H9 (cell line): ENCODE measurements at regions not wholly inside any gene's neighbourhood (a gene's known extent, or its start where the extent isn't known, plus 50 kb on each side); places are given as distances from the start of the nearest gene placed in this dataset.

Experiments used
- DNase-seq: peaks from one replicate; pipeline ENCODE4 v3.0.0-alpha.2; 2017
- H2AFZ ChIP-seq: one replicate; pipeline ENCODE4 v1.6.1; 2013; ENCODE audit warnings: mild to moderate bottlenecking, low read length, control low read depth, moderate library complexity
- H2AK5ac ChIP-seq: 2 replicates; pipeline ENCODE4 v1.6.1; 2013; ENCODE audit warnings: low read length, control low read depth, mixed read lengths; ENCODE audit not compliant: insufficient read length
- H2BK120ac ChIP-seq: one replicate; pipeline ENCODE4 v1.6.1; 2013; ENCODE audit warnings: low read depth, mild to moderate bottlenecking, low read length, control low read depth, inconsistent platforms; ENCODE audit not compliant: poor library complexity, severe bottlenecking
- H2BK12ac ChIP-seq: 2 replicates; pipeline ENCODE4 v1.6.1; 2013; ENCODE audit warnings: low read length, control low read depth, mixed read lengths, low read depth; ENCODE audit not compliant: insufficient read length
- H2BK15ac ChIP-seq: 2 replicates; pipeline ENCODE4 v1.6.1; 2013; ENCODE audit warnings: low read depth, low read length, control low read depth
- H2BK20ac ChIP-seq: one replicate; pipeline ENCODE4 v1.6.1; 2013; ENCODE audit warnings: low read depth, mild to moderate bottlenecking, low read length, control low read depth, inconsistent platforms; ENCODE audit not compliant: poor library complexity, severe bottlenecking
- H2BK5ac ChIP-seq: 2 replicates; pipeline ENCODE4 v1.6.1; 2013; ENCODE audit warnings: low read length, control low read depth, mixed read lengths; ENCODE audit not compliant: insufficient read length
- H3K14ac ChIP-seq: 2 replicates; pipeline ENCODE4 v1.6.1; 2013; ENCODE audit warnings: low read length, control low read depth; ENCODE audit not compliant: insufficient read depth
- H3K18ac ChIP-seq: 2 replicates; pipeline ENCODE4 v1.6.1; 2013; ENCODE audit warnings: low read depth, mild to moderate bottlenecking, mixed read lengths, low read length, control low read depth; ENCODE audit not compliant: insufficient read length
- H3K23ac ChIP-seq: 2 replicates; pipeline ENCODE4 v1.6.1; 2013; ENCODE audit warnings: low read length, control low read depth, mixed read lengths, low read depth; ENCODE audit not compliant: insufficient read length
- H3K23me2 ChIP-seq: 2 replicates; pipeline ENCODE4 v1.6.1; 2013; ENCODE audit warnings: low read depth, mild to moderate bottlenecking, mixed read lengths, low read length, control low read depth; ENCODE audit not compliant: insufficient read length, poor library complexity, severe bottlenecking
- H3K27ac ChIP-seq: 2 replicates; pipeline ENCODE4 v1.5.1; 2013; ENCODE audit warnings: low read length, control low read depth, mixed read lengths, low read depth; ENCODE audit not compliant: insufficient read length
- H3K27me3 ChIP-seq: 2 replicates; pipeline ENCODE4 v1.6.1; 2013; ENCODE audit warnings: low read length, control low read depth, inconsistent platforms; ENCODE audit not compliant: insufficient read depth
- H3K4ac ChIP-seq: 2 replicates; pipeline ENCODE4 v1.6.1; 2013; ENCODE audit warnings: low read depth, mild to moderate bottlenecking, control low read depth, inconsistent platforms, low read length, moderate library complexity
- H3K4me1 ChIP-seq: 2 replicates; pipeline ENCODE4 v1.6.1; 2013; ENCODE audit warnings: low read length, control low read depth, inconsistent platforms; ENCODE audit not compliant: insufficient read depth
- H3K4me2 ChIP-seq: 2 replicates; pipeline ENCODE4 v1.6.1; 2013; ENCODE audit warnings: low read length, control low read depth, mixed read lengths; ENCODE audit not compliant: insufficient read length, insufficient read depth
- H3K56ac ChIP-seq: 2 replicates; pipeline ENCODE4 v1.6.1; 2013; ENCODE audit warnings: low read depth, mild to moderate bottlenecking, mixed read lengths, low read length, control low read depth; ENCODE audit not compliant: insufficient read length
- H3K79me1 ChIP-seq: 2 replicates; pipeline ENCODE4 v1.6.1; 2013; ENCODE audit warnings: low read depth, mild to moderate bottlenecking, moderate library complexity, low read length, control low read depth, inconsistent platforms; ENCODE audit not compliant: insufficient read depth, poor library complexity, severe bottlenecking
- H3K79me2 ChIP-seq: 2 replicates; pipeline ENCODE4 v1.6.1; 2013; ENCODE audit warnings: low read length, control low read depth, inconsistent platforms; ENCODE audit not compliant: insufficient read depth
- H3K9ac ChIP-seq: 2 replicates; pipeline ENCODE4 v1.6.1; 2013; ENCODE audit warnings: low read length, control low read depth, mixed read lengths; ENCODE audit not compliant: insufficient read length; ENCODE audit errors: extremely low read depth
- H3K9me3 ChIP-seq: one replicate; pipeline ENCODE4 v1.6.1; 2013; ENCODE audit warnings: low read depth, low read length, inconsistent platforms; ENCODE audit not compliant: control insufficient read depth
- H3T11ph ChIP-seq: one replicate; pipeline ENCODE4 v1.6.1; 2013; ENCODE audit warnings: mild to moderate bottlenecking, low read length, control low read depth, inconsistent platforms
- H4K20me1 ChIP-seq: one replicate; pipeline ENCODE4 v1.6.1; 2013; ENCODE audit not compliant: control insufficient read depth, insufficient read length, insufficient read depth
- H4K5ac ChIP-seq: 2 replicates; pipeline ENCODE4 v1.6.1; 2013; ENCODE audit warnings: low read depth, mild to moderate bottlenecking, mixed read lengths, low read length, control low read depth; ENCODE audit not compliant: insufficient read length
- H4K8ac ChIP-seq: replicated peaks from 2 replicates; pipeline ENCODE4 v1.6.1; 2013; ENCODE audit warnings: low read length, control low read depth, mixed read lengths, low read depth; ENCODE audit not compliant: insufficient read length
- H4K91ac ChIP-seq: 2 replicates; pipeline ENCODE4 v1.6.1; 2013; ENCODE audit warnings: low read depth, mild to moderate bottlenecking, moderate library complexity, mixed read lengths, low read length, control low read depth; ENCODE audit not compliant: insufficient read length
- H3K27ac Mint-ChIP-seq, 3 experiments: 2 replicates in 2 of 3; 3 replicates in 1 of 3; pipeline ENCODE4 v1.8.0; 2020 to 2021; ENCODE audit warnings: mixed read lengths in 3 of 3, mild to moderate bottlenecking in 1 of 3, moderate library complexity in 1 of 3
- H3K27me3 Mint-ChIP-seq: 2 replicates; pipeline ENCODE4 v1.8.0; 2021; ENCODE audit warnings: low read depth, mild to moderate bottlenecking, moderate library complexity, mixed read lengths
- H3K36me3 Mint-ChIP-seq, 3 experiments: 2 replicates in 2 of 3; 3 replicates in 1 of 3; pipeline ENCODE4 v1.8.0; 2020 to 2021; ENCODE audit warnings: low read depth in 3 of 3, mixed read lengths in 3 of 3; ENCODE audit not compliant: insufficient read depth in 1 of 3
- H3K4me1 Mint-ChIP-seq, 2 experiments: 2 replicates each; pipeline ENCODE4 v1.8.0; 2020; ENCODE audit warnings: mixed read lengths in 2 of 2
- H3K4me3 Mint-ChIP-seq, 2 experiments: 2 replicates in 1 of 2; 3 replicates in 1 of 2; pipeline ENCODE4 v1.8.0; 2020 to 2021; ENCODE audit warnings: mild to moderate bottlenecking in 2 of 2, mixed read lengths in 2 of 2, moderate library complexity in 1 of 2
- H3K9me3 Mint-ChIP-seq, 2 experiments: 2 replicates in 1 of 2; 3 replicates in 1 of 2; pipeline ENCODE4 v1.8.0; 2020; ENCODE audit warnings: mild to moderate bottlenecking in 2 of 2, mixed read lengths in 2 of 2, moderate library complexity in 1 of 2
- CTCF ChIP-seq: fragments of 200-600 bp; sonication (generic); conservative IDR thresholded peaks from 3 replicates; pipeline ENCODE4 v1.8.0; 2021; ENCODE audit warnings: antibody characterized with exemption, mild to moderate bottlenecking
- WGBS: extraction: QIAGEN DNeasy Blood & Tissue Kit; methylation state at CpG from one replicate; pipeline ENCODE4 v1.1.7; 2013; ENCODE audit warnings: missing lambda C conversion rate, low lambda C conversion rate, mixed read lengths; ENCODE audit not compliant: insufficient read length; ENCODE audit errors: extremely low coverage; 5-methylcytosine and 5-hydroxymethylcytosine counted together

DNA sequence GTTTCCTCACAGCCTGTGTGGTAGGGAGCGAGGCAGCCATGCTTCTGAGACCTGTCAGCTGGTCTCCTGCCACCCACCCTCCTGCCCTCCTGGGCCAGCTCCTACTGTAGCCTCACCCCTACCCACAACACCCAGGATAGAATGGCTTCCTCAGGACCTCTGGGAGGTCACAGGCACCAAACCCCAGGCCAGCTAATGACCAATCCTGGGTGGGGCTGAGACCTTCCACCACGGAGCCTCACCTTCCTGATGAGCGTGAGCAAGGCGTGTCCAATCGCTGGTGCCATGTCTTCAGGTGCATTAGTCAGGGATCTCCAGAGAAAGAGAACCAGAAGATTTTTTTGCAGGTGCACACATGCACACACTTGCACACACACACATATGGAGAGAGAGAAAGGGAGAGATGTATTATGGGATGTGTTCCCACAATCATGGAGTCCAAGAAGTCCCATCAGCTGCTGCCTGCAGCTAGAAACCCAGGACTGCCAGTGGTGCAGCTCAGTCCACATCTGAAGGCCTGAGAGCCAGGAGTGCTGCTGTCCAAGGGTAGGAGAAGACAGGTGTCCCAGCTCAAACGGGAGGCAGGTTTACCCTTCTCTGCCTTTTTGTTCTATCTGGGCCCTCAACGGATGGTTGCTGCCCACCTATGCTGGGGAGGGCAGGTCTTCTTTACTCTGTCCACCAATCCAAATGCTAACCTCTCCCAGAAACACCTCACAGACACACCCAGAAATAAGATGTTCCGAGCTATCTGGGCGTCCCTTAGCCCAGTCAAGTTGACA lies 70.4 kb upstream of the HDAC4 start:
- TF ChIP-seq CTCF, result no peak
- H3K27ac ChIP-seq, result no peak overlapping the region
- Mint-ChIP-seq H3K27me3 (peaks cover 13% of the 10 kb centered on the region), H3K9me3 (peaks cover 11 to 12% of the 10 kb centered on the region in 2 experiments; a peak in 4 of 5 replicates), H3K36me3 (peaks cover 0 to 3% (median 2%) of the 10 kb centered on the region in 3 experiments; a peak in 3 of 7 replicates), H3K4me3 (no peak overlapping the region), H3K27ac (no peak overlapping the region), H3K4me1 (peaks cover 0 to 4% of the 10 kb centered on the region in 2 experiments; a peak in 2 of 4 replicates)
- peaks cover 3% of the 10 kb centered on the region for H4K20me1 ChIP-seq
- H3K56ac ChIP-seq, result no peak overlapping the region
- no peak overlapping the region for H3K9ac ChIP-seq
- no CpG with 5 or more reads among the region's 9 CpGs for whole genome bisulfite sequencing
- no peaks in the 10 kb centered on the region for H3K27me3 ChIP-seq
- no peak overlapping the region for H3T11ph ChIP-seq
- no peak overlapping the region for H3K4me2 ChIP-seq
- DNase-seq, result peak; percentile 8
- no peak overlapping the region for H3K4ac ChIP-seq
- no peak overlapping the region; the same call in 1 of the 2 replicates for H3K14ac ChIP-seq
- H3K18ac ChIP-seq, result no peak overlapping the region
- H3K23me2 ChIP-seq, result no peaks in the 10 kb centered on the region
- H3K79me1 ChIP-seq, result no peaks in the 10 kb centered on the region
- no peak overlapping the region for H2AK5ac ChIP-seq
- no peaks in the 10 kb centered on the region; the same call in 1 of the 2 replicates for H3K79me2 ChIP-seq
- no peak overlapping the region for H2BK12ac ChIP-seq
- H3K9me3 ChIP-seq, result no peaks in the 10 kb centered on the region
- no peak overlapping the region for H2BK5ac ChIP-seq
- no peaks in the 10 kb centered on the region for H3K4me1 ChIP-seq
- no peak overlapping the region for H4K8ac ChIP-seq
- no peak overlapping the region for H4K5ac ChIP-seq
- no peak overlapping the region for H3K23ac ChIP-seq
- no peak overlapping the region for H2BK120ac ChIP-seq
- H4K91ac ChIP-seq, result no peak overlapping the region
- H2AFZ ChIP-seq, result no peak overlapping the region
- no peak overlapping the region for H2BK20ac ChIP-seq
- no peak overlapping the region for H2BK15ac ChIP-seq
